ENCODE measurements at regions not wholly inside any gene's neighbourhood (a gene's known extent, or its start where the extent isn't known, plus 50 kb on each side); places are given as distances from the start of the nearest gene placed in this dataset.
A peak's percentile ranks its signal among the peaks of the same experiment; 100 is the strongest.

DNA sequence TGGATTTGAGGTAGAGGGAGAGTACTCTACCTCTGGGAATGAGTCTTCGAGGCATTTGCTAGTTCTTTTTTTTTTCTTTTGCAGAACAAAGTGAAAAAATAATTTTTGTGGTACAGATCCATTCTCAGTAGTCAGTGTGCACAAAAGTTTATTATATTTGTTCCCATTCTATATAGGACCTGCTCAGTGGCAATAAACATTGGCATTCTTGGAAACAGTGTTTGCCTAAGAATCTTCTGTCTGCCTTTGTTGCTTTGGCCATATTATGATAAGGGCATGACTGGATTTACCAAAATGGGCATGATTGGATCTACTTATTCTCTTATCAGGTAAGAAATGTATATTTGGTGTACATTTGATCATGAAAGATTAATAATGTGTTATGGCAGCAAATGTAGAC lies 583.3 kb downstream of the PLCL1 start:
- no peak for DNase-seq

DNA sequence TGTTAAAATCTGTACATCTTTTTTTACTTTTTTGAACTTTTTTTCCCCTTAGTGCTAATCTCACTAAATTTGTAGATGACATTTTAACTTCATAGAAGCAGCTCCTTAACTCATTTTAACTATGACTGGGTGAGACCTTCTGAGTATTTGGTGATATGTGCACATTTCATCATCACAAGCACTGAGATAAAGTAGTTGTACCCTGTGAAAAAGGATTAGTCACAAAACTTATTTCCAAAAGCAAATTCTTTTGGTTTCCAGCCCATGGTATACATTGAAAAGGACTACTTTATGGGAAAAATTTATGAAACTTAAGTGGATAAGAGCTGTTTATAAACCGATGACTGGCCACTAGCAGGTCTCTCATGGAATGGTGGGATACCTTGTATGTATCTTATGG lies 581.5 kb downstream of the PLCL1 start:
- no peak for DNase-seq

DNA sequence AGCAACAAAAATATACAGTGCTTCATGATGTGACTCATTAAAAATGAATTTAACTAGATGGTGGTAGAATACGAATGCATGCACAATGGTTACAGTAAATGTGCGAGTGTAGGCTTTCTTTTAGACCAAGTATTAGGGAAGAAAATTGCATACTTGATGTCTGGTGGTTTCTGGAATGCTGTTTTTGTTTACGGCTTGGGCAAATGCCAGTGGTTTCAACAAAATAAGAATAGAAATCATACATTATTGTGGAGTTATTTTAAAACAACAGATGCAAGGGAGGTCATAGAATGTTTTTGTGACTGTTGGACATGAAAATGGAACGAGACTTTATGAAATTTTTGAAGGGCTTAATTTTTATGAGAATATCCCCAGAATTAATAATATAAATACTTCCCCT lies 580.9 kb downstream of the PLCL1 start:
- no peak for DNase-seq

DNA sequence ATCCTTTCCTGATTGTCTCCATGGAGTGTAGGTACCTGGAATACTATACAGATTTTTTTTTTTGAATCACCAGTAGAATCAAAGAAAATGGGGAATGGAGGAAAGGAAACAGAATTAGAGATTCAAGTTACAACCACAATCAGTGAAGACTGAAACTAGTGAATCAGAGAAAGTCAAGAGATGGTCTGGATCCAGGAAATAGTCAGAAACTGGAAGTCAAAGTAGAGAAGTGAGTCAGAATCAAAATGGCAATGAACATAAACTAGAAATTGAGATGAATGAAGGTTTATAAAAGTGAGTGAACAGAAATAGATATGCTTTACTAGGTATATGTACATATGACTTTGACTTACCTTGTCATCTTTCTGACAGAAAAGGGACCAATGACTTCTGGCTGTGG lies 579.0 kb downstream of the PLCL1 start:
- no peak for DNase-seq

DNA sequence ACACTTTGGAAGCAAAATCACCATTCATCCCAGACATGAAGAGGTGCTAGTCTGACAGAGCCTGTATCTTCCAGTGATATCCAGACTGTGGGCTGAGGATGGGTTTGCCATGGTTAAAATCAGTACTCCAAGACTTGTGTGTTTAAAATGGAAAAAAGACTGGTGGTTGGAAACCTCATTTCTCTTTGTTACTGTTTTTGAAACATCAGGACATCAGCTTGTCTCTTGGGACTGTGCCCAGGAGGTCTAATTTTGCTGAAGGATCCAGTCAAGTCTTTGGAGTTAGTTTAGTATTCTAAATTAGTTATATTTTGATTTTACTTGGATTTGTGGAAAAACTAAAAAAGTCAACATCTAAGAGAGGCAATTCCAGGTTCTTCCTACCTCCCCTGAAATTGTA lies 578.4 kb downstream of the PLCL1 start:
- DNase-seq = no peak

DNA sequence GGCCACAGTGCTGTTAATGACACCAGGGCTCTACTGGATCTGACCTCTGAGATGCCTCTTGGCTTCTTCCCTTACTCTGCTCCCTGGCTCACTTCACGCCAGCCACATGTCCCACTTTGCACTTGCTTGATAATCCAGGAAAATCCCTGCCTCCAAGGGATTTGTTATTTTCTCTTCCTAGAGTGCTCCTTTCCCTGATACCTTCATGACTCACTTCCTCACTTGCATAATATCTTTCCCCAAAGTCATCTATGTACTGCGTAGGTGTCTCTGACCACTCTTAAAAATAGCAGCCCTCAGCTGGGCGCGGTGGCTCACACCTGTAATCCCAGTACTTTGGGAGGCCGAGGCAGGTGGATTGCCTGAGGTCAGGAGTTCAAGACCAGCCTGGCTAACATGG lies 572.3 kb downstream of the PLCL1 start:
- no peak for DNase-seq

DNA sequence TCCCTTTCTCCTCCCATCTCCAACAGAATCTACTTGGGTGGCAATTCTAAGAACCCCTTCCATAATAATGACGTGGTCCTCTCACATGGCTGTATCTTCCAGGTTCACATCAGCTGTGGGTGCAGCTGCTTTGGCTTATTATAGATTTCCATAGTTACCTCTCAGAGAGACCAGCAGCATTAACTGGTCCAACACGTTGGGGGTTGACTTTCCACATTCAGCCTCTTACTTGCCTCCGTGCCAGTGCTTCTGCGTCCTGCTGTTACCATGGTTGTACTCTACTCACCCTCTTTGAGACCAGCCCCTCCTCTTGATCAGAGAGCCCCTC lies 570.7 kb downstream of the PLCL1 start:
- no peak for DNase-seq

DNA sequence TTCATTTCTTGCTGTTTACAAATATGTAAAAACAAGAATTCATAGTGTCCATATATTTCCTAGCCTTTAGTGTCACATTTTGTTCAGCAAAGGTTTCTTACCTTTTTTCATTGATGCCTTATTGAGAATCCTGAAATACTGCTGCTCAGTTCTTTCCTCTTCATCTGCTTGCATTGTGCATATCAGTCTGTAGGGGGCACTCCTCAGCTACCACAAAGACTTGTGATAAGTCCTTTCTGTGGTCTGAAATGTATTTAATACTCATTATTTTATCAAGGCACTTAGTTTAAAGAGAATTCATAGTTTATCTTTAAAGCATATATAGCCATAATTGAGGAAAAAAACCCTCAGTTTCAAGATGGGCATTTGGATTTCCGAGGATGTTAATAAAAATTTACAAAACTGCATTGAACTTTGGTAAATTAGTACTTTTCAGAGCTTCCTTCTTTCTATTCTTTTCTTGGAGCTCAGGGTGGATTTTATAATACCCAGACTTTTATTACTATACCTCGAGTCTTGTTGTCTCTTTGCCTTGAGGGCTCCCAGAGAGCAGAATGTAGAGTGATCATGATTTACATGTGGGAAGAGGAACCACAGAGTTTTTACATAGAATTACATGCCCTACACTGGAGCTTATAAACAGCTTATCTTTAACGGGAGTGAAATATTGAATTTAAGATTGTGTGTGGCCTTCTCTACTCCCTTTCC lies 570.1 kb downstream of the PLCL1 start:
- DNase-seq = peak; percentile 53

DNA sequence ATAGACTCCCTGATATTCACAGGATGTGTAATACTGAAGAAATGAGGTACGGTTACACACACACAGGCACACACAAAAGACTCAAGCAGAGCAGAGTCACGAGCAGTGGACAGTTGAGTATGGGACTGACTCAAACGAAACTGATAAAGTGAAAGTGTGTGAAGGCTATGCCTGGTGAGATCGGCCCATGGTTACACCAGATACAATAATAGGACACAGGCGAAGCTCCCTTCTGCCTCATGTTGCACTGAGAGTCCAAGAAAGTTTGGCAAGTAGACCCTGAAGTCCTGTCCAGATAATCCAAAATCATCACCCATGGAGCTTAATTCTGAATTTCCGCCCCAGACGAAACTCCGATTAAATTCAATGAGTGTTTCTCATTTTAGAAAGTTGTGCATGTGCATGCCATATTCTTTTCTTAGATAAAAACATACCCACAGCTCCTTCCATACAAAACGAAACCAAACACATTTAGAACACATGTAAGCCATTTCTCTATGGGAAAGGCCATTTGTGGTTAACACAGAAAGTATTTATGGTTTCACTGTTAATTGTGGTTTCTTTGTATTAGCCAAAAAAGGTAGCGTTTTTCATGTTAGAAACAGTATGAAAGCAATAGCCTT lies 567.6 kb downstream of the PLCL1 start:
- peak; percentile 31 for DNase-seq

DNA sequence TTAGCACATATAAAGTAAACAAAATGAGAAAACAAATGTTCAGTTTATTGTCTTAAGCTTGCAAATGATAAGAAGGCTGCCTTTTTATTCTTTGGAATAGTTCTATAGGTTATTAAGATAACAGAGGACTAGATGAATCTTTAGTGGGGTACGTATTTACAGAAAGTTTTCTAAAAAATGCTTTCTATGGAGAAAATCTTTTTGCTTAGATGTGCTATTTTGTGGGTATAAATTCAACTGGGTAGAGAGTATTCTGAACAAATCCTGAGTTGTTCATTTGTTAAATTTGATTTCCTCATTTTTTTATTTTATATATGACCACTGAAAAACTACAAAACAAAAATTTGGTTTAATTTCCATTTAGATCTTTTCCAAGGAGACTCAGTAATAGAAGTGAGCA lies 566.9 kb downstream of the PLCL1 start:
- no peak for DNase-seq

DNA sequence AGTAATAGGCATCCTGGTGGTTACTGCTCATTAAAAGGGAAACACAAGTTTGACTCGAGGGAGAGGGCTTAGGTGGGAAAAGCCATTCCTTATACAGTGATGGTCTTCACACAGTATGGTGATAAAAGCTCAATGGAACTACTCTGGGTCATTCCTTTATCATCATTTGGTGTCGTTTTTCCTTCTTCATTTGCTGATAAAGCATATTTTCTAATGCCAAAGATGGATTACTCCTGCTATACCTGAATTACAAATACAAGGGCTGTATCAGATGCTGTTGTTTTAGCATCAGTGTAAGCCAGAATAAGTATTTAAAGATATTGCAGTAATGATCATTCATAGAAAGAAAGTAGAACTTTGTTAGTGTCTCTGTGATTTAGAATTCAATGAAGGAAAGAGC lies 563.7 kb downstream of the PLCL1 start:
- no peak for DNase-seq

DNA sequence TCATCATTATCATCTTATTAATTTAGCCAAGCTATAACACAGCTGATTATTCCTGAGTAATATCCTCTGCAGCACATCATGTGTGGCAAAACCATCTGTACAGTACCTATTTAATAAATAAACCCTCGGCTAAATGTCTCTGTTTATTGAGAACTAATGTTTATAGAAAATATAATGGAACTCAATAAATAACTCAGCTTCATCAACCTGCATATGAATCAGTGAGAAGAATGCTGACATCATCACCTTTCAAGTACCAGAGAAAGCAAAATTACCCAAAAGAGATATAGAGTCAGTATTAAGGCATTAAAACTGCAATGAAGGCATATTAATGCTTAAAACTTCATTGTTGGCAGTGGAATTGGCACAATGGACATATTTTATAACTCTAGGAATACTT lies 558.3 kb downstream of the PLCL1 start:
- DNase-seq = no peak

DNA sequence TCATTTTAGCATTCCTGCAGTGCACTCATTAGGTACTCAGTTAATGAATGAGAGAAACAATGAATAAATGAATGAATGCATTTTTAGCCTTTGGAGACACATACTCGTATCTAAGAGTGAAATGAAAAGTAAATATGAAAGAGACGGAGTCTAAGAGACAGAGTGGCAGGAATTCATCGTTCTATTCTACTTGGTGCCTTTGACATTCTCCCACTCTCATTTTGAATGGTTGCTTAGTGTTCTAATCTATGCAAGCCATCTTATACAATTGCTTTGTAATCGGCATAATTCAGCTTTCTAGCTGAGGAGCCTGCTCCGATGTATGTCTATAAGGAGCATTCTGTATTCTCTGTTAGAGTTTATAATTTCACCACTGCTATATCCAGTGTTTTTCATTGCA lies 554.9 kb downstream of the PLCL1 start:
- DNase-seq = no peak

DNA sequence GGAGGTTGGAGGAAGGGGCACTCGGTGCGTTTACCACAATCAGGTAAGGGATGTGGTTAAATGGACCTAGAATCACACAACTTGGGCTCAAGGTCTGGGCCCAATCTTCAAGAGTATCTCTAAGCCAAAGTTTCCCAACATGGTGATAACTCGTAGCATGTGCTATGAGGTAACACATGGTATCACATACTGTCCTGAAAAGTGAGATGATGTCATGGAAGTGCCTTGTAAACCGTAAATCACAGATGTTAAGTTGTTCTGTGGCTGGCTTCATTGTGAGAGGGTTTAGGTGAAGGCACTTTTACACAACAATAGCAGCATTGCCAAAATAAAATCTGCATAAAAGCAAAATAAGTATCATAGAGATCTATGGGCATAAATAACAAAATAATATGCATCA lies 551.8 kb downstream of the PLCL1 start:
- no peak for DNase-seq

DNA sequence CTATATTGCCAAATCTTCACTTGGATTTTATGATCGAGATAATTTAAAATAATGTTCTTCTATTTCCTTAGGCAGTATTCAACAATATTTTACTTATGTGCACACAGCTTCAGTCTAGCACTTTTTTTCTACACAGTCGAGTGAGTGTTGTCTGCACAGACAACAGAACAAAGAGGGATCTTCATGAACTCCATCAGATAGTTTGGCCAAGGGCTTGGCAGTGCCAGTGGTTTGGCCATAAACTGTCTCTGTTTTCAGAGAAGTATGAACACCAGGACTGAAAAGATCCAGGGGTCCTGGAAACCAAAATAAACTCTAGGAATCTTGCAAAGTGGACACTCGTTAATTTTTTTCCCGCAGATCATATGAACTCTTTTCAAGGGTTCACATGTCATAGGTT lies 547.3 kb downstream of the PLCL1 start:
- no peak for DNase-seq

DNA sequence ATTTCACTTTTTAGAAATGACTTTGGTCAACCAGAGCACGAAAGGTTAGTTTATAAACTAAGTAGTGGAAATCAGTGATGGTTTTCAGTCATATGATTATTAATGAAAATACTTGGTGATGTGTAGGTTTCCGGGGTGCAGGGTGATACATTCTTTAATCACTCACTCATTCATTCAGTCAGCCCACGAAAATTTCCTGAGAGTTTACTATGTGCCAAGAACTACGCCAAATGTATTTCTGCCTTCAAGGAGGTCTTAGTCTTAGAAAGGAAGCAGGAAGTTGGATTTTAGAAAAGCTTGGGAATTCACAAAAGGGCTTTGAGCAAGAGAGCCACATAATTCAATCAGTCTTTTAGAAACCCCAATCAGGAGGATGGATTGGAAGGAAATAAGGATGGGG lies 543.6 kb downstream of the PLCL1 start:
- no peak for DNase-seq

DNA sequence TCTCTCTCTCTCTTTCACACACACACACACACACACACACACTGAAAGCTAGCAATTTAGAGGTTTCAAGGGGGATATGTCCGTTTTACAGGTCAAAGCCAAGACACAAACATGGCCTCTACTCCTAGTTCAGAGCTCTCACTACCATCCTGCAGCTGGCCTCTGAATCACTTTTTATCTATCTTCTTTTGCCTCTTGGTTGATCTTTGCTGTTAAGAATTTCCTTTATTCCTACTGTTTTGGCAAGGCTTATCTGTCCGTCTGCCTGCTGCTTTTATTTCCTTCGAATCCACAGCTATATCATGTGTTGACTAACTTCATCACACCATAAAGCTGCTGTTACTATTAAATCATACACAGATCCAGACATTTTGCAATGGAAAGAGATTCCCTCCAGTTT lies 543.0 kb downstream of the PLCL1 start:
- no peak for DNase-seq

DNA sequence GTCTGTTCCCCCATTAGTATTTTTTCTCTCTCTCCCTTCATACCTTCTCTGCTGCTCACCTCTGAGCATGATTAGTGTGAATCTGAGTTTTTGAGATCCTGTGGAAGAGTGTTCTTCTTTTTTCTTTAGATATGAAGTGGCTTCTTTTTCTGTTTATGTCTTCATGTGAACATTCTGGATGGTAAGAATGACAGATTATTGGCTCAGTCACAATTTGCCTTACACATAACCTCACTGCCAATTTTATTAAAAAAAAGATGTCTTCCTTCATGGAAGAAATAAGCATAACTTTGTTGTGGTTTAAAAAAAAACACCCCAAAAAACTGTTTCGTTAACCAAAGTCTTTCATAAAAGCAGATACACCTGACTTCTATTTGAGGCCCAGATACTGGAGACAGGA lies 539.1 kb downstream of the PLCL1 start:
- DNase-seq = no peak

DNA sequence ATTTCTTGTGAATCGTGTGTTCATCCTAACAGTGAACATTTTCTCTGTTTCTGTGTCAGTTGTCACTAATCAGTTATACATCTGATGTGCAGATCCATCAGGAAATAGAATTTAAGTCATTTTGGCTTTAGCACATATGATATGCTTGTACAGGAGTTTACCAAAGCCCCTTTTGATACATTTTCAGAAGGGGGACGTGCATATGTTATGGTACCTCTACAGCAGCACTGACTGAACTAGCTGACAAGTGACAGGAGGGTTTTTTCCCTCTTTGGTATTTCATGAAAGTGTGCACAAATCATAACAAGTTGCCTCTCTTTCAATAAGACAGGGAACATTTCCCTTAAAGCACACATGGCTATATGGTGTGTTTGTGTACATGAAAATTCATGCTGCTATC lies 536.5 kb downstream of the PLCL1 start:
- no peak for DNase-seq

DNA sequence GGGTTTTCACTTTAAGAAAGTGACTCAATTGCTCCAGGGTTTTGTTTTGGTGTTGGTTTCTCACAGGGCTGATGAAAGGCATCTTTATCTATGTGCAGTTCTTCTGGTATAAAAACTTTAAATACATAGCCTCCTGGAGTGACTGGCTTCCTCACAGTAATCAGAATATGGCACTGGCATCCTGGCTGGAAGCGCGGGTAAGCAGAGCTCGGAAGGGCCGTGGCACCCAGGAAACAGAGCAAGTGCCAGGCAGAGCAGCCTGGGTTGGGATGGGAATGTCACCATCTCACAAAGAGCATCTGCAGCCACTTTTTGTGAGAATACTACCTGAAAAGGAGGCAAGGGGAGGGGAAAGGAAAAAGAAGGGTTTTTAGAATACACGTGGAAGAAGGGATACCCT lies 534.7 kb downstream of the PLCL1 start:
- DNase-seq = no peak

DNA sequence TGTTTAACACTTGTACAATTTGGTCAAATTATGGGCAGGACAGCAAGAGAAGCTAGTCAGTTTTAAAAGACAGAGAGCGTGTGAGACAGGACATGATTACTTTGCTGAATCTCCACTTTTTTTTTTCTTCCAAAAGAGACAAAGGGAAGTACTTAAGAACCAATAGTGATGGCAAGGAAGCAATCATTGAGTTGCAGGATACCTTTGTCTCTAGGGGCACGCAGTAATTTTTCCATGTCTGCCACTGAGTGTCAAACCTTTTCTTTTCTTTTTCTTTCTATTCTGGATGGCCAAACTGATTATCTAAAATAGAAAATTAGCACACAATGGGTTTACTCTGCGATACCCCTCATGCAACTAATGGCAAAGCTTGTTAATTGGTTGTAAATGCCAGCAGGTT lies 533.0 kb downstream of the PLCL1 start:
- no peak for DNase-seq

DNA sequence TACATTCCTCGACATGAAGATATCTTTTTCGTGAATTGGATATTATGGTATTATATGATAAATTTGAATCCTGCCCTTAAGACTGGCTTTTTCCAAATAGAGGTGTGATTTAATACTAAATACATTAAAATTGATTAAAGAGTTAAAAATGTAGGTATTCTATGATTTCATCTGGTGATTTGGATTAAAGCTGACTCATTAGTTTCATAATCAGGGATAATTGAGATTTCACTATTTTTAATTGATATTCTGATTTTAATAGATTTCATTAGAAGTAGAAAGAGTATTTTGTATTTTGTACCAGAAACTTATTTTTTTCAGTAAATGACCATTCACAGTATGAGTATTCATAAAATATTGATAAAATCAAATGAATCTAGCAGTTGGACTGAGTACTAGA lies 524.1 kb downstream of the PLCL1 start:
- DNase-seq = no peak

DNA sequence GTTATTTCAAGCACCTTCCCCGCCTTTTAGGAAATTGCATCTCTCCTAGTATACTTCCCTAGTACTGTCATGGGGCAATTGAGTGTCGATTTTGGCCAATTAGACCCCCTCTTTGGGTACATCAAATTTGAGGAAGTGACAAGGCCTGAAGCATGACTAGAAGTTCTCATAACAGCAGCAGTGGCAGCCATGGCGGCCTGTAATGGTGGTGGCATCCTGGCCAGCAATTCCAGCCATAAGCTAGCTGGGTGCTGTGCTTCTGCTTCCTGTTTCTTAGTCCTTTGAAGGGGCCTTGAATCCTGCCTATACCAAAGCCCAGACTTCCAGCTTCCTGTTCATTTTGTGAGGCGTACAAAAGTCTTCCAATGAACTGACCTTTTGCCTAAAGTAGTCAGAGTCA lies 523.1 kb downstream of the PLCL1 start:
- no peak for DNase-seq

DNA sequence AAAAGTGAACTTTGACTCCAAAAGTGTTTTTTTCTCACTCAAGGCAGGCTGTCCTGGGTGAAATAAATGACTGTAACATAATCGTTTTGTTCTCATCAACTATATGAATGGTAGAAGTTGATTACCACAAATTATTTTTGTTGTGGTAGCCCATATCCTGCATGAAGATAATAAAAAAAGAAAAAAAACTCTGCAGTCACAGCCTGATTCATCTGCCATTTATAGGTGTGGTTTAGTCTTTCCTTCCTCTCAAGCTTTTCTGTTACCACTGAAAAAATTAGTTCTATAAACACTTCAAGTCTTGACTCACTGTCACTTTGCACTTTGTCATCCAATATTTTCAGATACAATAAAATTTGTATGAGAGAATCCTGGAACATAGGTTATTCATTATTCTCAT lies 522.0 kb downstream of the PLCL1 start:
- DNase-seq = no peak

DNA sequence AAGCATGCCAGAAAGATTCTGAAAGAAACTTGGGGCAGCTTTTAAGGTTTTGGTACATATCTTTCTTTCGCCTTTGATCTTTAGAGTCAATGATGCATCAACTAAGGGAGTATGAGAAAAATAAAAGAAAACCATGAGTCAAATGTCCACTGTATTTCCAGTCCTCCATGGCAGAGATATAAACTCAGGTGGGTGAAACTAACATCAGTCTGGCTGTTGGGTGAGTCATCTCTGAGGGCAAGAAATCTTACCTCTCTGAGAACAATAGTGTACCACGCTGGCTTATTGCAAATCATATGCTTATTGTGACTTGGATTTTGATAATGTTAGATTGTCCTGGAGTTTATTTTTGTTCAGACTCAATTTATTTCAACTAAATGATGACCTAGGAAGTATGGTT lies 521.0 kb downstream of the PLCL1 start:
- DNase-seq = no peak

DNA sequence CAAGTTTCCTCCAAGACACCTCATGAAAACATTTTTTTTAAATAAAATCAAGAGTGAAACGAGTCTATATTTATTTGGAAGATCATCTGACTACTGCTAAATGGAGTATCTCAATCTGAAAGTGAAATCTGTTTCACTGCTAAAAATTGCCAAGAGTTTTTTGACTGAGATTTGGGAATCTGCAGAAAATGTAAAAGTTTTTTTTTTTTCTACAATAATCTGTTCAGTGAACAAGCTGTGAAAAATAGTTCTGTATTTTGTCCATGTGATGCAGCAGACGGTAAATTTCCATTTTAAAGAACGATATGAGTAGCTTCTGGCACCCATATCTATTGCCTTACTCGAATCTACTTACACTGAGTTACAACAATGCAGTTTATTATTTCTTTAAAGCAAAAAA lies 519.7 kb downstream of the PLCL1 start:
- no peak for DNase-seq

Measured in activated CD4-positive, alpha-beta T cell treated with anti-CD3 and anti-CD28 coated beads, Interleukin-2, Interleukin-6, amounts not matched to agents 100 ng/mL and 50 ng/mL, durations not matched to agents 16 hours and 8 hours (primary cell).